GM19023 (cell line): ENCODE measurements at regions not wholly inside any gene's neighbourhood (a gene's known extent, or its start where the extent isn't known, plus 50 kb on each side); places are given as distances from the start of the nearest gene placed in this dataset.

Experiments used
- ATAC-seq: cut with Tn5 transposase; IDR thresholded peaks from one replicate; pipeline ENCODE4 v1.9.1; 2021; ENCODE audit warnings: mild to moderate bottlenecking, moderate library complexity; ENCODE audit not compliant: unreplicated experiment

DNA sequence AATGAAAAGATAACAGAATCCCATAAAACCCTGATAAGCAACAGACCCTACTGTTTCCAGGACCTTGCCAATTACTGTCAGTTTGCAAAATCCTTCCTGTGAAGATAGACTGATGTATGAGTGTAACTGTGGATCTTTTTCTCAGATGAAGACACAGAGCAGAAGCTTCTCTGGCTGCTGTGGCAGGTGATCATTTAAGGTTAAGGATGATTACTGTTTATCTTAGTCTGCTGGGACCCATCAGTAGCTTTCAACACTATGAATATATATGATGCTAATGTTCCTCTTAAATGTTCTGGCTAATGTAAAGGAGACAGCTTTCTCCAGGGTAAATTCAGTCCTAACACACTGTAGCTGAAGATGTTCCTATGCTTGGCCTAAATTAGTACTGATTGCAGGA lies 56.0 kb upstream of the CTTNBP2 start:
- no peak for ATAC-seq

DNA sequence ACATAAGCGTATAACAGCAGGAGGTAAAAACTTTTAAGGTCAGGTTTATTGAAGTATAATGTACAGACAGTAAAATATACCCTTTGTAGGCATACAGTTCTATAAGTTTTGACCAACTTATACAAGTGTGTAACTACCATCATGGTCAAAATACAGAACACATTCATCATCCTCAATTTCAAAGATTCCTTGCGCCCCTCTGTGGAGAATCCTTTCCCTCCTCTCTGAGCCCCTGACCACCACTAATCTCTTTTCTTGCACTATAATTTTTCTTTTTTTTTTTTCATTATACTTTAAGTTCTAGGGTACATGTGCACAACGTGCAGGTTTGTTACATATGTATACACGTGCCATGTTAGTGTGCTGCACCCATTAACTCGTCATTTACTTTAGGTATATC lies 58.1 kb upstream of the CTTNBP2 start:
- ATAC-seq, result no peak

DNA sequence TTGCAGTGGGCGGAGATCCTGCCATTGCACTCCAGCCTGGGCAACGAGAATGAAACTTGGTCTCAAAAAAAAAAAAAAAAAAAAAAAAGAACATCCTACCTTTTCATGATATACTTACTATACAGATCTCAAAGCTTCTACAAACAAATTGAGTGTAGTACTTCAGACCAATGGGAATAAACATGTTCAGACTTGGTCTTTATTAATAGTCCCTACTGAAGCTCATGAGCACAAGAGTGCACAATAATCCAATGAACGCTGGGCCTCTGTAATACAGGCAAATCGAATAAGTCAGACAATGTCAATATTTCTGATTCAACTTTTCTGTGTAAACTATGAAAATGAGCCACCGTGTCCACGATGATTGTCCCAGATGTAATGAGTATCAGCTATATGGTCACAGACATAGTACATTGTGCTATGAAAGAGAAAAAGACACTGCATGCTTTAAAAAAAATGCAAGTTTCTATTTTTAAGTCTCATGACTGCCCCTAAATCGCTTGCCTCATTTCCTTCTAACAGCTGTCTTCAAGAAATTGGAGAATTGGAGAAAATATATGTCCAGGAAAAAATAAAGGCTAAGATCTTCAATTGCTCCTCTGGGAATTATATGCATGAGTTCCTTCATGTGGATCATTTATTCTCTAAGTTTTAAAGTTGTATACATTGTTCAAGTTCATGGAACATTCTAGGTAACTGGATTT lies 64.0 kb upstream of the CTTNBP2 start:
- ATAC-seq, result no peak

DNA sequence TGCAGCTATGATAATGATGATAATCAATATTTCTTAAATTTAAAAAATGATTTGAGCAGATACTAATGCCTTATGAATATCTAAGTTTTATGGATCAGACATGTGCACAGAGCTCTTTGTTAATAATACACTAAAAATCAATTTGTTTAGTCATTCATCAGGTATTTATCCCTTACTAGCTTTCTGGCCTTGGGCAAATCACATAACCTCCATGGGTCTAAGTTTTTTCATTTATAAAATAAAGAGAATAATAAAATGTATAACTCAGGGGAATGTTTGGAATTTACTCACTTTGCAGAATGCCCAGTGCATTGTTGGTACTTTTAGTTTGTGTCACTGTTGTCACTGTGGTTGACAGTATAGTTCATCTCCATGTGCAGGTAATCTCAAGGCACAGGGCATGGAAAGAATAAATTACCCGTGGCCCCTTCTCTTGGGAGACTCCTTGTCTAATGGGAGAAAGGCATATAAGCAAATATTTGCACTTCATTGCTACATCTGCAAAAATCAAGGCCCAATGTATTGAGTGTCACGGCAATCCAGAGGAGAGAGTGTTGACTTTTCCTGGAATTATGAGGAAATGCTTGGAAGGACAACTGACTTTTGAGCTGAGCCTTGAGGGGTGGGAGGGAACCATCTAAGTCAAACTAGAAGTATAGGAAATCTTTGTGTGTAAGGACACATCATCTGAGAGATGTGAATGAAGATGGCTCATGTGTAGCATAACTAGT lies 64.7 kb upstream of the CTTNBP2 start:
- ATAC-seq, result no peak

DNA sequence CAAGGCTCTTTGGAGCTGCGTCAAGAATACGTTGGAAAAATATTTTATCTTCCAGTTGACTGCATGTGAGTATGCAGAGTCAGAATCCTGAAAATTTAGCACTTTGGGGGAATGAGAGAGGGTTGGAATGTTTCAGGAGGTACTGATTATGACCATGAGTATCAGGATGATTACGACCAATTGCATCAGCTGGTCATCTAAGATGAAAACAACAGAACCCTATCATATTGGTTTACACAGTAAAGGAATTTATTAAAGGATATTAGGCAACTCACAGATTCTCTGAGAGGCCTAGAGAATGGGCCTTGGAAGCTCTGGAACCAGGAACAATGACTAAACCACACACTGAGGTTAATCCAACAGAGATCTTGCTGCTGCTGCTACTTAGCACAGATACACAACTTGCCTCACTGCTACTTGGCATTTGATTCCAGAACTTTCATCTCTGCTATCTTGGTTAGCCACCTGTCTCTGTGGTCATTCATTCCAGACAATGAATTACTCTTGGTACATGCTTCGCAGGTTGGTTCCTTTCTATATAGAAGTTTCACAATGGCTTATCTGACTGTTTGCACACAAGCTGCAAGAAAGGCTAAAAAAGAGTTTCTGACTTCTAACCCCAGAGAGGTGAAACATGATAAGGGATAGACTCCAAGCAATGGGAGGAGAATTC lies 68.0 kb upstream of the CTTNBP2 start:
- no peak for ATAC-seq

DNA sequence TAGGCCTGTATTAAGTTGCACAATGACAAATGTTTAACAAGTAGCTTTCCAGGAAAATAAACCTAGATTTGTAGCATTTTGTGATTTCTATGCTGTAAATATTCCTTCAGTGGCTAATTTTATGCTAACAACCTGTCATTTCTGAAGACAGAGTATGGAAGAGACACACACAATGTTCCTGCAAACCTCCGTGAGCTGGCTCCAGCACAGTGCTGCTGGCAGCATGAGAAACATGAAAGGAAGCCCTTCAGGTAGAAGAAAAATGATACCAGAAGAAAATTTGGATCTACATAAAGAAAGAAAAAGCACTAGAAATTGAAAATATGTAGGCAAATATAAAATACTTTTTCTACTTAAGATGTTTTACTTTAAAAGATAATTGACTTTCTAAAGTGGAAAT lies 69.5 kb upstream of the CTTNBP2 start:
- ATAC-seq, result no peak

DNA sequence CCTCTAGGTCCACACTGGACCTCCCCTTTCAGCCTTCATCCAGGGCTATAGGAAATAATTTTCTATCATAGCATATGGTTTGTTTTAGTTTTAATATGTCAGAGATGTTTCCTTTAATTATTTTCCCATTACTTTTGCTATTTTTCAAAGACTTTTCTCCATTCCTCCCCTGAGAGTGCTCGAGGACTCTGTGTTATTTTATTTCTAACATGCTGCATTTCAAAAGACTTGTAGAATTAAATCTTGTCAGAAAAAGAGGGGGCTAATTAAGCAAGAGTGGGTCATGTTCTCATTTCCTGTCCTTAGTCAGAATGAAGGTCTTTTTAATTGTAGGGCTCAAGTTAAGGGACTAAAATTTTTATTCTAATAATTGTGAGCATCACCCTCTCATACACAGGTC lies 71.6 kb upstream of the CTTNBP2 start:
- no peak for ATAC-seq

DNA sequence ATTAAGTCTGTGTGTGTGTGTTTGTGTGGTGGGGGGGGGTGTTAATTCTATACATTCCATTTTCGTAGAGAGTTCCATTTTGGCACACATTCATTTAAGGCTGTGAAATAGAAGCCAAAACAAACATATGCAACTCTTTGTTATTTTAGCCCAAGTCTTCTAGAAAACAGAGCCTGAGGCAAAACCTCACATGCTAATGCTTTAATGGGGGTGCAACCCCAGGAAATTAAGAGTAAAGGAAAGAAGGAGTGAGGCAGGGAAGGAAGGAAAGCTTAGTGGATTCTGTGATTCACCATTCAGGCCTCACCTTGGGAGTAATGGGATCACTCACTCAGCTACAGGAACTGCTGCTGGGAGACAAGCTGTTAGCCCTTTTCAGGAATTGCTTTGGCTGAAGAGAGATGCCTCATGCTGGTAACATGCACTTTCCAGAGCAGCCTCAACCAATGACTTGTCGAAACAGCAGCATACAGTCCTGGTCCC lies 73.0 kb upstream of the CTTNBP2 start:
- ATAC-seq, result no peak

DNA sequence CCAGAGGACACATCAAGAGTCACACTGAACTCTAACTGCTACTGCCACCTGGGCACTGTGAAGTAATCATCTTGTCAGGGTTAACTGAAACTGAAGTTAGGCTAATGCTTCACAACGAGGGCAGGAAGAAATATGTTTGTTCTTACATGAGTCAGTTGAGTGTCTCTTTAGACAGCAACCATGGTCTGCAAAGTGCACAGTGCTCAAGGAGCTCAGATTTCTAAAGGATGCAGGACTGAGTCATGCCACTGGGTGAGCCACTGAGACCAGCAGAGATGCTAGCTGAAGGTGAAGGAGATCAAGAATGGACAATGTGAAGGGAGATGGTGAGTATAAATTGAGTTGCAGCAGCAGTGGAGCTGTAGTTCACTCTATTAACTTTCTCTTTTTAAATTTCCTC lies 76.0 kb upstream of the CTTNBP2 start:
- no peak for ATAC-seq

DNA sequence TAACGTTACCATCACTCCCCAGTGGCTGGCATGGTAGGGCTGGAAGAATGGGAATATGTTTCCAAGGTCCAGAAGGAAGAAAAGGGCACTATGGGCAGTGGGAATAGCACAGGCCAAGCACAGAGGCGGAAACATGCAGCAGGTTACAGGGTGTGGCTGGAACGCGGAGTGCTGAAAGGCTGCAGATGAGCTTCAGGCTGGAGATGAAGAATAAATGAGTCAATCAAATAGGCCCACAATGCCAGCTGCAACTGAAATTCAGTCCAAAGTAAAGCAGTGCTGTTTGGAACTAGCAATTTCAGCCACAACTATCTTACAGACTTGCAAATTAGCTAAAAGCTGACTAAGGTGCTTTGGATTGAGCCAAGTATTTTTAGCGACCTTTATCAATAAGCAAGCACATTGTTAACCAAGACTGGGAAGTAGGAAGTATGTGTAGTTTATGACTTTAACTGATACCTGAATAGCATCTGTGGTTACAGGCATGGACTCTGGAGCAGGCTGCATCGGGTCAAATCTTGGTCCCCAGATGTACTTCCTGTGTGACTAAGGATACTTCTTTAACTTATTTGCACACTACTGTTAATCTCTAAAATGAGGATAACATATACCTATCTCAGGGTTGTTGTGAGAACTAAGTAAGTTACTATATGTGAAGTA lies 77.5 kb upstream of the CTTNBP2 start:
- no peak for ATAC-seq

DNA sequence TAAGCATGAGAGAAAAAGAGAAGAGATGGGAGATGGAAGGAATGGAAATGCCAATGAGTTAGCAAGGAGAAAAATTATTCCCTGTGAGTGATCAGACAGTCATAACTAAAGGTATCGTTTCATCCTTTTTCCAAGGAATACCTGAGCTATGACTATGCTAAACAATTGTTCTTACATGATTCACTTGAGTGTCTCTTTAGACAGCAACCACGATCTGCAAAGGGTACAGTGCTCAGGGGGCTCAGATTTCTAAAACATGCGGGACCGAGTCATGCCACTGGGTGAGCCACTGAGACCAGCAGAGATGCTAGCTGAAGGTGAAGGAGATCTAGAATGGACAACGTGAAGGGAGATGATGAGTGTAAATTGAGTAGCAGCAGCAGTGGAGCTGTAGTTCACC lies 78.0 kb upstream of the CTTNBP2 start:
- ATAC-seq, result no peak

DNA sequence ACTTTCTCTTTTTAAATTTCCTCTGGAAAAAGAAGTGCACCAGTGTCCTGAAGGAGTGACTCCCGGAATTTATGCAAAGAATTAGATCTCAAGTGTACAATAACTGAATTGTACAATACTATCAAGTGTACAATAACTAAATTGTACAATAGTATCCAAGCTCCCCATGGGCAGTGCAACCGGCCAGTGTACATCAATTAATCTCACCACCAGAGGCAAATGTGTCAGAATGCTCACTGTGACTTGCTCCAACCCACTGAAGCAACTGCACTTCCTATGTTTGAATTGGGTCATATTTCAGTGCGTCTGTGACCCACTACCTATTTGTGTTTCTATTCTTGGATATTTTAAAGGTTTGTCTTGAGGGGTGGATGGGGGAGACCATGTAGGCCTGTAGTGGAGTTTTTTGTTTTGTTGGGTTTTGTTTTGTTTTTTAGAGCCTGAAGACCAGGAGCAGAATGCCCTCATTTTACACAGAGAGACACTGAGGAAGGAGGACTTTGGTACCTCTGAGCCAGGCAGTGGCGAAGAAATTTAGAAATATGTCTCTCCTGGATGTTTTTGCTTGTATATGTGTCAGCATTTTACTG lies 78.5 kb upstream of the CTTNBP2 start:
- ATAC-seq, result no peak

DNA sequence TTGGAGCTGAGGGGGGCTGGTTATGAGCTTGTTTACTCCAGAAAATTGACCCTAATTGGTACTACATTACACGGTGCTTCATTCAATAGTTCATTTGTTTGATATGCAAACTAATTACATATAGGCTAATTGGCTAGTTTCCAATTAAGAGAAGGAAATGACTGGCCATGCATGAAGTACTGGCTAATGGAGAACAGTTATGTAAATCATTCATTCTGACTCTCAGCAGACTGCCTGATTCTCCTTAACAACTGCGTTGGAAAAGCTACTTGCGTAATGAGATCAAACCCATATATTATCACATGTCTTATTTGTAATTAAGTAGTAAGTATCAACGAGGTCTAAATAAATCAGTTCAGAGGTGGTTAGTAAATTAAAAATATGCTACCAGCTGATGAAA lies 81.8 kb upstream of the CTTNBP2 start:
- no peak for ATAC-seq

DNA sequence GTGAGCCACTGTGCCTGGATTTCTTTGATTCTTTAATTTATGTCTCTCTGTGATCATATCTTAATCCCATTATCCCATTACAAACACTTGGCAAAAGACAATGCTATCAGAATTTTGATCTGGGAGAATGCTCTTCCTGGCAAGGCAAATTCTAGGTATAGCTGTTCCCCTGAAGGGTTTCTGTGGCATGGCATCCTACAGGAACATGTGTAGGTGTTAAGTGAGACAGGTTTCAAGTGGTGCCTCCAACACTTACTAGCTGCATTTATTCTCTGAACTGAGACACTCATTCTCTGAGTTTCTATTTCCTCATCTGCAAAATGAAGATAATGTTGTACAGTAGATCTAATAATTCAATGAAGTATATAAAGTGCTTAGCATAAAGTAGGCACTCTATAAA lies 87.1 kb upstream of the CTTNBP2 start:
- no peak for ATAC-seq

DNA sequence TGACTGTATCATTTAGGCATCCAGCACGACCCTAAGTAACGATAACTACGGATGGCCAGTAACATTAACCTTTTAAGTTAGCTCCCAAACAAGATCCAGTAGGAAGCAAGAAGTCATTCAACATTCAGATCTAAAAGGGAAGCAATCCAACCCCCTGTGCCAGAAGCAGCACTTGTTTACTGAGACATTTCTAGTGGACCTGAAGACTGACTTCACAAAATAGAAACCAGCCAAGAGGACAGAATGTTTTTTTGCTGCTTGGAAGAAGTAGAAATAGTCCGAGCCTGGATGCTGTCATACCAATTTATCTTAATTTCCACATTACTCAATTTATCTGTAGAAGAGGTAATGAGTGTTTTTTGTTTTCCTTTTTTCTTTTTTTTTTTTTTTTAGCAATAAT lies 88.0 kb upstream of the CTTNBP2 start:
- no peak for ATAC-seq

DNA sequence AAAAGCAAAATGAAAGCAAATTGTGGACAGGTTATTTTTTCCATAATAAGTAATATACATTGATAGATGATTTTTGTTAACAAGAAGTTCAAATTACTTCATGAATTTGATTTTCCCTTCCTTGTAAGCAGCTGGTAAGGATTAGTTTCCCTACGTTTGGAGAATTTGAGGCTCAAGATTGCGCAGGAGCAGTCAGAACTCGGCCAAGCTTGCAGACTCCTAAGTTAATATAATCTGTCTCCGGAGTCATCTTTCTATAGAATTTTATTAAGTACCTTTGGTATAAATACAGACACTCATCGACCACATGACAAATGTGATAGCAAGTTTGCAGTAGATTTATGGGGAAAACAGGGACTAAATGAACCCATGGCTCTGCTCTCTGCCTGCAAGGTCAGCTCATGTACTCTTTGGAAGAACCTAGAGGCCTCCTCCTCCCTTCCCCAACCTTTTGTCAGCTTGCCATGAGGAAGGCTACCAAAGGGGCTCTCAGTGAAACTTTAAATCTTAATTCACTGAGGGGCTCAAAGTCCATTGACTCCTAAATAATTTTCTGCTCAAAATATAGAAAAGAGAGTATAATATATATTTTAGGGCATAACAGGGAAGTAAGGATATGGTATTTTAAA lies 89.2 kb upstream of the CTTNBP2 start:
- ATAC-seq, result no peak

DNA sequence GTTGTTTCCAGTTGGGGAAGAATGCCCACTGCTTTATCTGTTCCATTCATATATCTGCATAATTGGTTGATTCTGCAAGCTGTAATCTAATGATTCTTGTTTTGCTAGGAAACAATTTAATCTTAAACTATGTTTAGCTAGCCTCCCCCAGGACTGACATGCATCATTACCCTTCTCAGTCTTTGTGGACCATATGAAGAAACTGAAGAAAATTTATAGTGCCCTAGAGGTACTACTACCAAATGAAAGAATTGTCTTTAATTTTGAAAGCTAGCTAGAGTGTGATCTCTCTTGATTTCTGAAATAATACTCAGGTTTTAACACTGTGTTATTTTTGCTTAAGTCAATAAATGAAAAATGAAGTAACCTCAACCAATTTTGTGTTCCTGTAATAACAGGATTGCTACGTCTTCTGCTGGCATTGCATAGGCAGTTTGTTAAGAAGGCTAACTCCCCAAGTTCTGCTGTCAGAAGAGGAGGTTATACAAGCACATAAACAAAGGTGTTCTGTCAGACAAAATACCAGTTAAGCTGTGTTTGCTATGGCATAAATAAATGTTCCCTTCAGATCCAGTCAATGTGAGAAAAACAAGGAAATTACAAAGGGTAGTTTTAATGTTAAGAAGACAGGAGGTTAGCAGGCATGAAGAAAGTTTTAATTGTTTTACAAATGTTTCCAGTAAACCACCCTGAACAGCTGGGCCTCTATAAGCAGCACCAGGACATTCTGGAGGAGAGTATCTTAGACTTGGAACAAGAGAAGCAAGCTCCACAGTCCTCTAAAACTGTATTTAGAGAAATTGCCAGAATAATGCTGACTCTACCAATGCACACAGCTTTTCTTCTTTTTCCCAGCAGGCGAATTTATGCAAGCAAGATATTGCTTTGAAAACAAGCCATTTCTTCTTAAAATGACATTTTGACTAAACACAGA lies 90.3 kb upstream of the CTTNBP2 start:
- no peak for ATAC-seq

DNA sequence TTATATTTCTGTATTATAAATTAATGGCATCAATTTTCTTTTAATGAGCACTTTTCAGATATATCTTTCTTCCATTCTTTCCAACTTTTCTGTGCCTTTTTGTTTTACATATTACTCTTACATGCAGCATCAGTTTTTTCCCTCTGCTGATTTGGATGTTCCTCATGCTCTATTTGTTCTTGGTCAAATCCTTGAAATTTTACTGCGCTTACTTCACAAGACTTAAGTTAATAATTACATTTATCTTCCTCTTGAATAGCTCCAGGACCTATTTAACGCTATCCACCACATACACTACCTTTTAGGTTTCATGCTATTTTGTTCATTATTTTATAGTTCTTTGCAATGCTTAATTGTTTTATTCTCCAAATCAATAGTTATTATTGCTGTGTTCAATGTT lies 97.6 kb upstream of the CTTNBP2 start:
- no peak for ATAC-seq

DNA sequence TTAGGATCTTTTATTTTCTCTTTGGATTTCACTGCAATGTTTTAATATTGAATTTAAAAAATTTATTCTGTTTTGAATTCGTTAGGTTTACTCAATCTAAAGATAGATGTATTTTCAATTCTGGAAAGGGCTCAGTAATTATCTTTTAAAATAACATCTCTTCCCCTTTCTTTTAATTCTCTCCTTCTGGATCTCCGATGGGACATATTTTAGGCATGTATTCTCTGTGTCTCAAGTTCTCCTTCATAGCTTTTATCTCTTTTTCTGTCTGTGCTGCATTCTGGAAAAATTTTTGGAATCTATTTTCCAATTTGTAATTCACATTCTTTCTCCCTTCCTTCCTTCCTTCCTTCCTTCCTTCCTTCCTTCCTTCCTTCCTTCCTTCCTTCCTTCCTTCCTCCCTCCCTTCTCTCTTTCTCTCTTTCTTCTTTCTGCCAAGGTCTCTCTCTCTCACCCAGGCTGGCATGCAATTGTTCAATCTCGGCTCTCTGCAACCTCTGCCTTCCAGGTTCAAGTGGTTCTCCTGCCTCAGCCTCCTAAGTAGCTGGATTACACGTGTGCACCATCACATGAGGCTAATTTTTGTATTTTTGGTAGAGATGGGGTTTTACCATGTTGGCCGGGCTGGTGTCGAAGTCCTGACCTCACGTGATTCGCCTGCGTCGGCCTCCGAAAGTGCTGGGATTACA lies 98.5 kb upstream of the CTTNBP2 start:
- no peak for ATAC-seq
